Keratinocyte (primary cell): ENCODE measurements at regions not wholly inside any gene's neighbourhood (a gene's known extent, or its start where the extent isn't known, plus 50 kb on each side); places are given as distances from the start of the nearest gene placed in this dataset.

Experiments used
- CTCF ChIP-seq, 3 experiments: IDR thresholded peaks in 1 of 3; conservative IDR thresholded peaks in 1 of 3; optimal IDR thresholded peaks in 1 of 3; 2 replicates in 2 of 3; 3 replicates in 1 of 3; pipeline versions ENCODE3 to v1.5.1; 2011; ENCODE audit warnings: low read length in 3 of 3, mild to moderate bottlenecking in 3 of 3, moderate library complexity in 2 of 3, control low read depth in 1 of 3, inconsistent platforms in 1 of 3; ENCODE audit not compliant: insufficient read depth in 2 of 3; ENCODE audit errors: extremely low read depth in 1 of 3
- EZH2 ChIP-seq: IDR thresholded peaks from one replicate; pipeline ENCODE4 v1.6.1; 2012; ENCODE audit warnings: inconsistent platforms, mild to moderate bottlenecking, low read length, moderate library complexity

- TF ChIP-seq CTCF (optimal IDR thresholded peaks at IDR 0.05 in 1 of 3, IDR thresholded peaks at IDR 0.05 in 1 of 3, conservative IDR thresholded peaks at IDR 0.05 in 1 of 3; ENCODE audit: extremely low read depth in 1 of 3, insufficient read depth in 2 of 3, low read length in 3 of 3) (no peak), EZH2 (no peak)
These were observed 543.8 kb downstream of the CBLN4 start for GRCh38 chr20:55461519-55461918.
